SK-N-MC (cell line): ENCODE measurements at regions not wholly inside any gene's neighbourhood (a gene's known extent, or its start where the extent isn't known, plus 50 kb on each side); places are given as distances from the start of the nearest gene placed in this dataset.

ENCODE experiments used
- DNase-seq: peaks from one replicate; pipeline ENCODE4 v3.0.0-alpha.2; 2011; ENCODE audit warnings: low read depth, low spot score
- H3K27ac ChIP-seq: fragments of 200-600 bp; sonication (generic); 2 replicates; pipeline ENCODE4 v1.5.1; 2016; ENCODE audit warnings: mixed run types
- H3K36me3 ChIP-seq: fragments of 200-600 bp; sonication (generic); 2 replicates; pipeline ENCODE4 v1.6.1; 2017; ENCODE audit warnings: antibody characterized with exemption, low read length, mixed read lengths; ENCODE audit not compliant: insufficient read depth
- H3K4me3 ChIP-seq: fragments of 200-600 bp; sonication (generic); 2 replicates; pipeline ENCODE4 v1.5.1; 2016
- H3K9ac ChIP-seq: fragments of 200-600 bp; sonication (generic); 2 replicates; pipeline ENCODE4 v1.8.0; 2017; ENCODE audit warnings: mixed run types, mixed read lengths; ENCODE audit not compliant: insufficient read length
- H3K9me3 ChIP-seq: fragments of 200-600 bp; sonication (generic); 2 replicates; pipeline ENCODE4 v1.6.1; 2017; ENCODE audit warnings: low read depth, mild to moderate bottlenecking, antibody characterized with exemption, low read length, moderate library complexity, mixed read lengths
- EZH2 ChIP-seq: fragments of 200-600 bp; sonication (generic); IDR thresholded peaks from one replicate; pipeline ENCODE4 v1.6.1; 2017; ENCODE audit warnings: antibody characterized with exemption
- FOXP2 ChIP-seq: optimal IDR thresholded peaks from 2 replicates; pipeline ENCODE3; 2011; ENCODE audit warnings: mild to moderate bottlenecking, moderate library complexity; ENCODE audit not compliant: insufficient read depth; ENCODE audit errors: extremely low read length, control extremely low read depth
- POLR2AphosphoS5 ChIP-seq: IDR thresholded peaks from 2 replicates; pipeline ENCODE4 v1.6.1; 2012; ENCODE audit warnings: mild to moderate bottlenecking, low read depth, low read length, borderline replicate concordance

DNA sequence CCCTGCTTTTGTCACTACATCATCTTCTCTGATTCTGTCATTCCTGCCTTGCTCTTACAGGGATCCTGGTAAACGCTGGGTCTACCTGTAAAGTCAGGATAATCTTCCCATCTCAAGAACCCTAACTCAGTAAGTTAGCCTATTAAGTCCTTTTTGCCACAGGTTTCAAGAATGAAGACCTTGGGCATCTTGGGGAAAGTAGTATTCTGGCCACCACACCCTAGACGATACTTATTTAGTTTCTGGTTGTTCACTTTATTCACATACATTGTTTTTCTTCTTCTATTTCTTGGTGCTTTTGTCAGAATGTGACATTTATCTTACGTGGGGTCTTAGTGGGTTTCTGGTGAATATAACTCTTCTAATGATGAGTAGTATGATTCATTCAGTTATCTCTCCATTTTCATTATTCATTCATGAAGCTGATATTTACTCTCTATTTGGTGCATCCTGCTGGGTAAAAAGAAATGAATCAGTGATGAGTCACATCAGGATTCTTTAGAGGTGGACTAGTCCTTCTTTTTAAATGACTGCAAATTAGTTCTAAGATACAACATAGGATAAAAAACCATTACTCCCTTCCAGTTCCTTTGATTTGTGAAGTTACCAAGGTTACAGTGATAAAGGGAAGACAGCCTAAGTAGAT, 514.4 kb upstream of the B3GALT2 start:
- TF ChIP-seq EZH2 (no peak), POLR2AphosphoS5 (no peak), FOXP2 (no peak)
- H3K9ac ChIP-seq, result no peak overlapping the region
- H3K36me3 ChIP-seq, result no peaks in the 10 kb centered on the region
- no peak for DNase-seq
- H3K9me3 ChIP-seq, result no peaks in the 10 kb centered on the region
- H3K4me3 ChIP-seq, result no peak overlapping the region
- H3K27ac ChIP-seq, result no peak overlapping the region

DNA sequence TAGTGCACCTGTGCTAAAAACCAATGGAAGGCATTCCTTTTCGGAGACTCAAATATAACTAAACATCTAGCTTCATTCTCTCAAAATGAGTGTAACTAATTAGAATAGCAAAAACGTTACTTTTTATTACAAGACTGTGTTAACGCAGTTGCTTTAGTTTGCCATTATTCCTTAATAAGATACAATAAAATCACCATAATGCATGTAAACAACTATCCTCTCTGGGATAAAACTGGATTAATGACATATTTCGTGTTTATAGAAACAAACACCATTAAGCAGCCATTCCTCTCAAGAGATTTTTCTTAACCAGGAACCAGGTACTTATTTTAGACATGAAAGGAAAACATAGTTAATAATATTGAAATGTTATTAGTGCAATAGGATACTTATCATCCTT, 512.8 kb upstream of the B3GALT2 start:
- Histone ChIP-seq H3K36me3 (no peaks in the 10 kb centered on the region), H3K4me3 (no peak overlapping the region), H3K9me3 (no peaks in the 10 kb centered on the region), H3K9ac (no peak overlapping the region), H3K27ac (no peak overlapping the region)
- TF ChIP-seq EZH2 (no peak), FOXP2 (no peak), POLR2AphosphoS5 (no peak)
- DNase-seq, result no peak

DNA sequence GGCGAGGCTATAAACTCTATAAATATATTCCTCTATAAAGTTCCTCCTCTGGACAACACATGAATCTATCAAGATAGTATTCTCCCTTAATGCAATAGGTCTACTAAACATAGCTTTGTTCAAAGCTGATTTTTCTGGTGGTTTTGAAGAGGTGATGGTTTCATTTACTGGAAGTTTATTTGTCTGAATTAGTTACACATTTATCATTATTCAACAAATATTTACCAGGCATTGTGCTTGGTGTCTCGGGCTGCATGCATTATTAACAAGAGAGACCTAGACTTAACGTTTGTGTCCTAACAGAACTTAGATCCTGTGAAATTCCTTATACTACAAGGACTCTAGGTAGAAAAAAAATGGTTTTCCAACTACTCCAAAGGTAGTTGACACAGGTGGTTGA, 511.4 kb upstream of the B3GALT2 start:
- TF ChIP-seq POLR2AphosphoS5 (no peak), EZH2 (no peak), FOXP2 (no peak)
- H3K9ac ChIP-seq, result no peak overlapping the region
- H3K4me3 ChIP-seq, result no peak overlapping the region
- H3K27ac ChIP-seq, result no peak overlapping the region
- no peak for DNase-seq
- H3K9me3 ChIP-seq, result no peaks in the 10 kb centered on the region
- H3K36me3 ChIP-seq, result no peaks in the 10 kb centered on the region

DNA sequence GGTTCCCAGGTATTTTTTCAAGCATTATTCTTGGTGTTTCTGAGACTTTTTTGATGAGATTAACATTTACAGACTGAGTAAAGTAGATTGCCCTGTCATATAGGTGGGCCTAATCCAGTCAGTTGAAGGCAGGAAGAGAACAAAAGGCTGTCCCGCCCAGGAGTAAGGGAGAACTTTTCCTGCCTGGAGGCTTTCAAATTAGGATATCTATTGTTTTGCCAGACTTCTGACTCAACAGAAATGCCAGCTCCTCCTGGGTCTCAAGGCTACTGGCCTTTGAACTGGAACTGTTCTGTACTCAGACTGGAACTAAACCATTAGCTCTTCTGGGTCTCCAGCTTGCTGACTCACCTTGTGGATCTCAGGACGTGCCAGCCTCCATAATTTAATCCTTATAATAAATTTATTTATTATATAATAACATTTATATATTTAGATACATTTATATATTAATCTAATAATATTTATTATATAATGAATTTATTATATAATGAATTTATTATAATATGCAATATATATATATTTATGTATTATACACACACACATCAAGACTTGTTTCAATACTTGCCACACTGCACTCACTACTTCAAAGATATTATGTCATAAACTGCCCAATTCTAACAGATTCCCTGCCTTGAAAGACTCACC, 510.8 kb upstream of the B3GALT2 start:
- no peak overlapping the region for H3K4me3 ChIP-seq
- no peak for DNase-seq
- no peaks in the 10 kb centered on the region for H3K9me3 ChIP-seq
- no peak overlapping the region for H3K9ac ChIP-seq
- TF ChIP-seq FOXP2 (no peak), EZH2 (no peak)
- no peaks in the 10 kb centered on the region for H3K36me3 ChIP-seq
- H3K27ac ChIP-seq, result no peak overlapping the region

- Histone ChIP-seq H3K4me3 (no peak overlapping the region), H3K9ac (no peak overlapping the region), H3K27ac (no peak overlapping the region), H3K36me3 (no peaks in the 10 kb centered on the region), H3K9me3 (no peaks in the 10 kb centered on the region)
- TF ChIP-seq FOXP2 (no peak), EZH2 (no peak), POLR2AphosphoS5 (no peak)
- no peak for DNase-seq
Measured at GRCh38 chr1:193694741-193695140, 508.3 kb upstream of the B3GALT2 start.

DNA sequence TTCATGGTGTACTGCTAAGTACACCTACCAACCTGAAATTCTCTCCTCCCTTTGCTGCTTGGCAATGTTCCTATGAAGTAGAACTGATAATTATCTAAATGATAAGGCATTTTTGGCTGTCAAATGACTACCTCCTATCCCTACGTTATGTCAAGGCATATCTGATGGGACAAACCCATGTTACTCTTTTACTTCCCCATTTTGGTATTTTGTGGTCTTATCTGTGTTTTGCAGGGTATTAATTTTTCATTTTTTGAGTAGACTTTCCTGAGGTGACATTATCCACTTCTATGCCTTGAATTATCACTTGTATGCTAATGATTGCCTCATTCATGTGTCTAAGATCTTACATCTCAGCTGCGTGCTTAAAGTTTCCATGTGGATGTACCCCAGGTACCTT, 499.6 kb upstream of the B3GALT2 start:
- H3K9me3 ChIP-seq, result no peaks in the 10 kb centered on the region
- H3K27ac ChIP-seq, result no peak overlapping the region
- H3K36me3 ChIP-seq, result no peaks in the 10 kb centered on the region
- no peak overlapping the region for H3K9ac ChIP-seq
- H3K4me3 ChIP-seq, result no peak overlapping the region
- no peak for TF ChIP-seq FOXP2
- no peak for TF ChIP-seq EZH2
- TF ChIP-seq POLR2AphosphoS5, result no peak
- DNase-seq, result no peak

DNA sequence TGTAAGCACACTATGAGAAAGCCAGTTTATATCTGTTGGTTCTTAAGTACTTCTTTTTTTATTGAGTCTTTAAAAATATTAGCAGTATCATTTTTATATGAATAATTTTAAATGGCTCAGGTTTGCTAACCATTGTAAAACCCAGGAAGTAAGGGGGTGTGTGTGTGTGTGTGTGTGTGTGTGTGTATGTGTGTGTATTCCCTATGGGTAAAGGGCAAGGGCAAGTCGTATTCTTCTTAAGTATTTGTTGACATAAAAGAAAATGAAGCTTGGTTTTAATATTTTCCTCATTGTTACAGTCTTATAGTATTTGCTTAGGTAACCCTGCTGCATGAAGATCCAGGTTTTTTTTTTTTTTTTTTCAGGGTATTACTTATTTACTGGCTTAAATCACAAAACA, 495.0 kb upstream of the B3GALT2 start:
- no peak overlapping the region for H3K9ac ChIP-seq
- TF ChIP-seq FOXP2, result no peak
- no peak for TF ChIP-seq EZH2
- no peak for TF ChIP-seq POLR2AphosphoS5
- H3K4me3 ChIP-seq, result no peak overlapping the region
- no peak overlapping the region for H3K27ac ChIP-seq
- H3K36me3 ChIP-seq, result no peaks in the 10 kb centered on the region
- H3K9me3 ChIP-seq, result no peaks in the 10 kb centered on the region
- DNase-seq, result no peak

- Histone ChIP-seq H3K36me3 (no peaks in the 10 kb centered on the region), H3K9me3 (no peaks in the 10 kb centered on the region), H3K9ac (no peak overlapping the region), H3K4me3 (no peak overlapping the region), H3K27ac (no peak overlapping the region)
- no peak for TF ChIP-seq POLR2AphosphoS5
- TF ChIP-seq EZH2, result no peak
- TF ChIP-seq FOXP2, result no peak
- no peak for DNase-seq
Measured at GRCh38 chr1:193680924-193681316, 494.5 kb upstream of the B3GALT2 start.

- Histone ChIP-seq H3K4me3 (no peak overlapping the region), H3K9me3 (no peaks in the 10 kb centered on the region), H3K36me3 (no peaks in the 10 kb centered on the region), H3K9ac (no peak overlapping the region), H3K27ac (no peak overlapping the region)
- no peak for DNase-seq
- TF ChIP-seq EZH2 (no peak), FOXP2 (no peak), POLR2AphosphoS5 (no peak)
Measured at GRCh38 chr1:193680247-193680923, 494.0 kb upstream of the B3GALT2 start.

- Histone ChIP-seq H3K4me3 (no peak overlapping the region), H3K36me3 (no peaks in the 10 kb centered on the region), H3K9ac (no peak overlapping the region), H3K9me3 (no peaks in the 10 kb centered on the region), H3K27ac (no peak overlapping the region)
- TF ChIP-seq EZH2, result no peak
- no peak for TF ChIP-seq FOXP2
- TF ChIP-seq POLR2AphosphoS5, result no peak
- DNase-seq, result no peak
Measured at GRCh38 chr1:193677874-193678273, 491.5 kb upstream of the B3GALT2 start.
